Pancreas (tissue), 10 donors: ENCODE measurements at regions not wholly inside any gene's neighbourhood (a gene's known extent, or its start where the extent isn't known, plus 50 kb on each side); places are given as distances from the start of the nearest gene placed in this dataset.
"Not testable (repeated sequence)": the region's sequence is repeated elsewhere in the genome, so short reads cannot be mapped to it uniquely, and the experiment has no call there.

ENCODE experiments used
- ATAC-seq, 4 donors: fragments of 200-7000 bp; cut with Tn5 transposase; one replicate each; pipeline versions ENCODE4 v1.8.0 to v1.9.1; 2020; ENCODE audit warnings: mild to moderate bottlenecking in 4 of 4, moderate library complexity in 4 of 4
- DNase-seq, 6 donors: peaks; one replicate each; pipeline ENCODE4 v3.0.0-alpha.2; 2020
- FAIRE-seq: peaks from 2 replicates; lab custom pipeline; 2012; peaks lifted over from hg19 to GRCh38; lab: Jason Lieb, UNC
- H3K27ac ChIP-seq, 4 donors: fragments of 200-600 bp; sonication (generic); 1 replicate in 3 of 4; 2 replicates in 1 of 4; pipeline versions ENCODE4 v1.5.0 to v1.8.0; 2020
- H3K27me3 ChIP-seq, 4 donors: fragments of 200-600 bp; one replicate each; pipeline ENCODE4 v1.8.0; 2021
- H3K36me3 ChIP-seq, 3 donors: fragments of 200-600 bp; sonication (generic) in 1 of 3; one replicate each; pipeline versions ENCODE4 v1.5.0 to v1.8.0; 2020 to 2021
- H3K4me1 ChIP-seq, 3 donors: fragments of 200-600 bp; one replicate each; pipeline ENCODE4 v1.8.0; 2021
- H3K4me3 ChIP-seq, 4 donors: fragments of 200-600 bp; sonication (generic) in 2 of 4; one replicate each; pipeline versions ENCODE4 v1.5.0 to v1.8.0; 2020 to 2021
- H3K9me3 ChIP-seq, 4 donors: fragments of 200-600 bp; one replicate each; pipeline ENCODE4 v1.8.0; 2021
- WGBS, 2 donors: extraction: QIAGEN DNeasy Blood & Tissue Kit; methylation state at CpG; one replicate each; pipeline ENCODE4 v1.1.7; 2013; 5-methylcytosine and 5-hydroxymethylcytosine counted together
- intact Hi-C, 3 donors: fragments of 100-400 bp; cut with DNase I; formaldehyde crosslinking; loops; one replicate each; pipeline versions ENCODE4 v1.11.1 to v1.14.2; 2022
- TF ChIP-seq, protein P1 (sequence below), 4 donors: fragments of 200-600 bp; sonication (generic) in 3 of 4; IDR thresholded peaks; one replicate each; pipeline versions ENCODE4 v1.5.0 to v1.8.0; 2021; ENCODE audit warnings: antibody characterized with exemption in 4 of 4
- donor health status: healthy with polysubstance abuse.
- donor health status: DM: no; HTN: no; CAD: no; lungs with moderate emphysema.
- donor health status: DM: no; HTN: no; CAD: no.
- donor health status: control.
- donor health status: control.
- donor health status: Bipolar disorder and iron deficiency.
- donor health status: DM: yes; HTN: yes; CAD: no.
- donor health status: DM: no; HTN: no; CAD: no.
- donor health status: DM: no; HTN: no; CAD: no.
- donor health status: DM: yes; HTN: yes; CAD: no.

DNA sequence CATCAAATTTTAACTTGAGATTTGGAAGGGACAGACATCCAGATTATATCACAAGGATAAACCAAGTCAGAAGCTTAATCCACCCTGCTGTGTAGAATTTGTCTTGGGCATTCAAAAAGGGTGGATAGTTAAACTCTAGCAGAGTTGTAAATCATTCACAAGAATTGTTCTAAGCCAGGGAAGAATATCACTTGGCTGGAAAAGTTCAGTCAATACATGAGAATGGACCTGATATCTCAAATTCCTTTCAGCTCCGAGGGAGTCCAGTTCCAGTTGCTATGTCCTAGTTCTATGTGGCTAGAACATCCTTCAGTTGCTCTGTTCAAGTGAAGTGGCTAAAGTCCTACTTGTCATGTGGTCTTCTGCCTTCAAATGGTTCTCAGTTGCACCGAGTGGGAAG lies 351.8 kb upstream of the JARID2 start:
- no peak for FAIRE-seq
- WGBS, 2 donors: 52 to 53% methylated on average over 2 of the region's 2 CpGs
- H3K9me3 ChIP-seq: no peaks in the 10 kb centered on the region
- H3K36me3 ChIP-seq: no peaks in the 10 kb centered on the region
- H3K27me3 ChIP-seq: no peaks in the 10 kb centered on the region
- H3K4me1 ChIP-seq: no peaks in the 10 kb centered on the region
- intact Hi-C loops: no loop called here
- no peak overlapping the region for H3K27ac ChIP-seq
- H3K4me3 ChIP-seq: no peak overlapping the region
- TF ChIP-seq, protein P1, sequence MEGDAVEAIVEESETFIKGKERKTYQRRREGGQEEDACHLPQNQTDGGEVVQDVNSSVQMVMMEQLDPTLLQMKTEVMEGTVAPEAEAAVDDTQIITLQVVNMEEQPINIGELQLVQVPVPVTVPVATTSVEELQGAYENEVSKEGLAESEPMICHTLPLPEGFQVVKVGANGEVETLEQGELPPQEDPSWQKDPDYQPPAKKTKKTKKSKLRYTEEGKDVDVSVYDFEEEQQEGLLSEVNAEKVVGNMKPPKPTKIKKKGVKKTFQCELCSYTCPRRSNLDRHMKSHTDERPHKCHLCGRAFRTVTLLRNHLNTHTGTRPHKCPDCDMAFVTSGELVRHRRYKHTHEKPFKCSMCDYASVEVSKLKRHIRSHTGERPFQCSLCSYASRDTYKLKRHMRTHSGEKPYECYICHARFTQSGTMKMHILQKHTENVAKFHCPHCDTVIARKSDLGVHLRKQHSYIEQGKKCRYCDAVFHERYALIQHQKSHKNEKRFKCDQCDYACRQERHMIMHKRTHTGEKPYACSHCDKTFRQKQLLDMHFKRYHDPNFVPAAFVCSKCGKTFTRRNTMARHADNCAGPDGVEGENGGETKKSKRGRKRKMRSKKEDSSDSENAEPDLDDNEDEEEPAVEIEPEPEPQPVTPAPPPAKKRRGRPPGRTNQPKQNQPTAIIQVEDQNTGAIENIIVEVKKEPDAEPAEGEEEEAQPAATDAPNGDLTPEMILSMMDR (IDR thresholded peaks at IDR 0.05): no peak
- DNase-seq: no peak
- ATAC-seq: no peak

DNA sequence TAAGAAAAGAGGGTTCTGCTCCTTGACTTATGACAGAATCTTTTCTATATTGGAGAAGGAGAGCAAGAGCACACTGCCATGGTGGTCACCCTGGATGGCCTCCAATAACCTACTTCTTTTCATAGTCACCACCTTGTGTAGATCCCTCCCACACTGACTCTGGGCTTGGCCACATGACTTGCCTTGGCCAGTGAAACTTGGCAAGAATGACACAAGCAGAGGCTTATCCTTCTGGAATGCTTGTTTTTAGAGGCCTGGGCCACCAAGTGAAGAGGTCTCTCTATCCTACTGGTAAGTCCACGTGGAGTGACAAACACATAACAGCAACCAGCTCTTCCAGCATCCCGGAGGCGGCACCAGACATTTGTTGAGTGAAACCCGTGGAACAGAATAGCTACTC lies 349.4 kb upstream of the JARID2 start:
- Histone ChIP-seq H3K4me3 (no peak overlapping the region), H3K36me3 (no peaks in the 10 kb centered on the region), H3K4me1 (no peaks in the 10 kb centered on the region), H3K27ac (no peak overlapping the region), H3K27me3 (no peaks in the 10 kb centered on the region), H3K9me3 (no peaks in the 10 kb centered on the region)
- WGBS, 2 donors: 51 to 67% methylated on average over 4 of the region's 4 CpGs
- TF ChIP-seq, protein P1 (IDR thresholded peaks at IDR 0.05): no peak
- no peak for FAIRE-seq
- intact Hi-C loops: no loop called here
- no peak for ATAC-seq
- DNase-seq: no peak

DNA sequence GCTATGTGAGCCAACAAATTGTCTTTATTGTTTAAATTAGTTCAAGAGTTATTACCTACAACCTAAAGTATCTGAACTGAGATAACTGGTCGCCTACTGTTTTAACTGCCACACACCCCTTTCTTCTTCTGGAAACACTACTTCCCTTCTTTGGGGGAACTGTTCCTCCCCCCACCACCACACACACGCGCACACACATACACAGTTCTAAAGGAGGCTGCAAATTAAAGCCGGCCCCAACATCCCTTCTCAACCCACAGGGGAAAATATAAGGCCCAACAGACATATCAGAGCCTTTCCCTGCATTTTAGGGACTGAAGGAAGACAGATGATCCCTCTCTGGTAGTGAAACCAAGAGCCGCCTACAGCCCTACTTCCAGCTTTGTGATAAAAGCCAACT lies 348.0 kb upstream of the JARID2 start:
- no peak overlapping the region for H3K27ac ChIP-seq
- H3K4me3 ChIP-seq: no peak overlapping the region
- H3K36me3 ChIP-seq: no peaks in the 10 kb centered on the region
- DNase-seq (no peak), FAIRE-seq (no peak), ATAC-seq (peak in 1 of 4 donors; percentile 36)
- WGBS, 2 donors: 76 to 77% methylated on average over 5 of the region's 5 CpGs
- TF ChIP-seq, protein P1 (IDR thresholded peaks at IDR 0.05): no peak
- no peaks in the 10 kb centered on the region for H3K9me3 ChIP-seq
- H3K4me1 ChIP-seq: no peaks in the 10 kb centered on the region
- no peaks in the 10 kb centered on the region for H3K27me3 ChIP-seq
- intact Hi-C loops: no loop called here

DNA sequence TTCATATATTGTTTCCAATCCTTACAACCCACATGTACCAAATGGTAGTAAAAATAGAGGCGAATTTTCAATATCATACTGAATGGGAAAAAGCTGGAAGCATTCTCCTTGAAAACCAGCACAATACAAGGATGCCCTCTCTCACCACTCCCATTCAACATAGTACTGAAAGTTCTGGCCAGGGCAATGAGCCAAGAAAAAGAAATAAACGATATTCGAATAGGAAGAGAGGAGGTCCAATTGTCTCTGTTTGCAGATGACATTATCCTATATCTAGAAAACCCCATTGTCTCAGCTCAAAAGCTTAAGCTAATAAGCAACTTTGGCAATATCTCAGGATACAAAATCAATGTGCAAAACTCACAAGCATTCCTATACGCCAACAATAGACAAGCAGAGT lies 346.4 kb upstream of the JARID2 start:
- WGBS, 2 donors: 57 to 67% methylated on average over 4 of the region's 4 CpGs
- not testable (repeated sequence) for FAIRE-seq

DNA sequence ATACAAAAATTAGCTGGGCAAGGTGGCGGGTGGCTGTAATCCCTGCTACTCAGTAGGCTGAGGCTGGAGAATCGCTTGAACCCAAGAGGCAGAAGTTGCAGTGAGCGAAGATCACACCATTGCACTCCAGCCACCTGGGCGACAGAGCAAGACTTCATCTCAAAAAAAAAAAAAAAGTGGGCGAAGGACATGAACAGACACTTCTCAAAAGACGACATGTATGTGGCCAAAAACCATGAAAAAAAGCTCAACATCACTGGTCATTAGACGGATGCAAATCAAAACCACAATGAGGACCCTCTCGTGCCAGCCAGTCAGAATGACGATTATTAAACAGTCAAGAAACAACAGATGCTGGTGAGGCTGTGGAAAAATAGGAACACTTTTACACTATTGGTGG lies 344.9 kb upstream of the JARID2 start:
- 83 to 85% methylated on average over 9 of the region's 9 CpGs for WGBS, 2 donors
- FAIRE-seq: no peak

More for the DNA sequence above, 346.4 kb upstream of the JARID2 start:
- H3K36me3 ChIP-seq, ATAC-seq, DNase-seq, H3K27ac ChIP-seq, H3K4me3 ChIP-seq, intact Hi-C loops, H3K27me3 ChIP-seq, H3K9me3 ChIP-seq, H3K4me1 ChIP-seq: not testable (repeated sequence)

More for the DNA sequence above, 344.9 kb upstream of the JARID2 start:
- Histone ChIP-seq H3K27ac (no peak overlapping the region), H3K27me3 (no peaks in the 10 kb centered on the region), H3K4me1 (no peaks in the 10 kb centered on the region), H3K36me3 (no peaks in the 10 kb centered on the region), H3K9me3 (no peaks in the 10 kb centered on the region), H3K4me3 (no peak overlapping the region)
- ATAC-seq (no peak), DNase-seq (no peak)
- TF ChIP-seq, protein P1 (IDR thresholded peaks at IDR 0.05): no peak
- intact Hi-C loops: no loop called here
